GM19452 (cell line): ENCODE measurements at regions not wholly inside any gene's neighbourhood (a gene's known extent, or its start where the extent isn't known, plus 50 kb on each side); places are given as distances from the start of the nearest gene placed in this dataset.

Experiments
- ATAC-seq: cut with Tn5 transposase; IDR thresholded peaks from one replicate; pipeline ENCODE4 v1.9.1; 2021; ENCODE audit not compliant: unreplicated experiment

DNA sequence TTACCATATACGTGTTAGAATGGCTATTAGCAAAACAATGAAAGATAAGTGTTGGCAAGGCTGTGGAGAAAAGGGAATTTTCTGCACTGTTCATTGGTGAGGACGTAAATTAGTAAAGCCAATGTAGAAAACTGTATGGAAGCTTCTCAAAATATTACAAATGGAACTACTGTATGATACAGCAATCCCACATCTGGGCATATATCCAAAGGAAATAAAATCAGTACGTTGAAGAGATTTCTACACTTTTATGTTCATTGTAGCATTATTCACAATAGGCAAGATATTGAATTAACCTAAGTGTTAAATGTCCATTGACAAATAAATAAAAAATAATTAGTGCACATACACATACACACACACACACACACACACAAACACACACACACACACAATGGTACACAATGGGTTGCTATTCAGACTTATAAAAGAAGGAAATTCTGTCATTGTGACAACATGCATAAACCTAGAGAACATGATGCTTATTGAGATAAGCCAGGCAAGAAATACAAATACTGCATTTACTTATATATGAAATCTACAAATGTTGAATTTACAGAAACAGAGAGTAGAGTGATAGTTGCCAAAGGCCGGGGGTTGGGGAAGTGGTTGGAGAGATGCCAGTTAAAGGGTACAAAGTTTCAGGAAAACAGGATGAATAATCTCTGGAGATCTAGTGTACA lies 565.8 kb upstream of the LRRC4C start:
- no peak for ATAC-seq

DNA sequence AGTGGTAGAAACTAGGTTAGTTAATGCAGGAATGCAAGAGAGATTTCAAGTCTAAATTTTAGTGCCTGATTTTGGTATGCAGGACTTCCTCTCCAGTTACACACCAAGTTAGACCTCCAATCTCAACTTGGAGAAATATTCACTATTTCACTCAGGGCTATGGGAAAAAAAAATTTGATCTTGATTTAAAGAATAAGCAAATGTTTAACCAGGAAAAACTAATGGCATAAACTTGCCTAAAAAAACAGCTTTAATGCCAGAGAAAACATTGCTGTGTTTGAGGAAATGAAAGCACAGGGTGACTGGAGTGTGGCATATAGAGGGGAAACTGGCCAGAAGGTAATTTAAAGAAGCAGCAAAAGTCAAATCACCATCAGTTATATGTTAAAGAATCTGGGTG lies 575.4 kb upstream of the LRRC4C start:
- ATAC-seq: no peak

DNA sequence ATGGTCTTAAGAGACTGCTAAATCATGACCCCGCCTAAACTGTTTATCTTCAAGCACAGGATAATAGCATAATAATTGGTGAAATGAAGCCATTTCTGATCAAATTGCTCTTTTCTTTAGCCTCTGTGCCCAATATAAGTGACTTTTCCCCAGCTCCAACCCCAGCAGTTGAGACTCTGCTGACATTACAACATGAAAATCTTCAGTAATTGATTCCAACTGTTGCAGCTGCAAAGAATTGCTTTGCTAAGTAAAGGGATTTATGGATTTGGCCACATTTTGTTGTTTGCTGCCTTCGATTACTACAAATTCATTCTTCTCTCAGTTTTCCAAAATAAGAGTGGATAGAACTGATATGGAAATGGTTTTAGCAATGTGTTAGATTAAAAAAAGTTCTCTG lies 576.7 kb upstream of the LRRC4C start:
- ATAC-seq: no peak

DNA sequence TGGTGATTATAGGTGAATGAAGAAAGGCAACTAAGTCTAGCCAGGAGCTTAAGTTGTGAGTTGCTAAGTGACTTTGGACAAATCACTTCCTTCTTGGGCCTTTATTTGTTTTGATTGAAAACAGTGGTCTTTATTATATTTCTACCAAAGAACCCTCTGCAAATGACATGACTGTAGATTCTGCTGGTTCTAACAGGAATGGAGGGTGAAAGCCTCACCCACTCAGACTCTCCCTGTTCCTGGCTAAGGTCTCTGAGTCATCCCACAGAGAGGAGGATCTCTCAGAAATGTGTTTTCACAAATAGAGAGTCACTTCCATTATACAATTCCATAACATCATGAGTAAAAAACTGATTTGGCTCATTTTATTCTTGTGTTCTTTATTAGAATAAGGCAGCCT lies 583.9 kb upstream of the LRRC4C start:
- no peak for ATAC-seq

DNA sequence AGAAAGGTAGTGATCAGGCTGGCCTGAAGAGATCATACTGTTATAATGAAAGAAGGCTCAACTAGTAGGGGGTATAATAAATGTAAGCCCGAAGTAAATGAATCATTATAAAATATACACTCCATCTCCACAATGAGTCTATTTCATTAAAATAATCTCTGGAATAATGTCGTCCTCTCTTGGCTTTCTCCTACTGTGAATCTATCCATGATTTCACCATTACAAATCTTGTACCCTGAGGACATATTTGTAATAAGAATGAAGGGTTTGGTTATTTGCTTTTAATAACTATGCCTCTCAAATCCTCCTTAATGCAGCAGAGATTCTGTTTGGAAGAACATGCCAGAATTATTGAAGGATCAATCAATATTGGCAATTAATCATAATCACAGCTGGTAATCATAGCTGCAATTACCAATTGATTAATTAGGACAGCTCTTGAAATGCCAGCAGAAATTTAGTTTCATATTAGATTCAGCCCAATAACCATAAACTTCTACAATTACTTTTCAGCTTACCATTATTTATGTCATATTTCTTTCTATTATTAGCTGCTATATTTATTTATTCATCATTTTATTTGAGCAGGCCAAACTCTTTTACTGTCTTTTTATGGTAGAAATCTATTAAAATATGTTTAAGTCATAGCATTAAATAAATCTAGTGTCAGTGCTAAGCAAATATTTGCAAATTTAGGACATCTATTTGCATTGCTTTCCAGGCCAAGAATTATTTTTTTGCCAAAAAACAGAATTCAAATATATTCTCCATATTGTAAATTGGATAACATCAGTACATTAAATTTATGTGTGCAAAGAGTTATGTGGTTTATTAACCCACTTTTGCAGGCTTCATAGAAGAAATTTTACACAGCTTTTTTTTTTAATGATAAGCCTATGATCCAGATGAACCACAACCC lies 588.4 kb upstream of the LRRC4C start:
- no peak for ATAC-seq

DNA sequence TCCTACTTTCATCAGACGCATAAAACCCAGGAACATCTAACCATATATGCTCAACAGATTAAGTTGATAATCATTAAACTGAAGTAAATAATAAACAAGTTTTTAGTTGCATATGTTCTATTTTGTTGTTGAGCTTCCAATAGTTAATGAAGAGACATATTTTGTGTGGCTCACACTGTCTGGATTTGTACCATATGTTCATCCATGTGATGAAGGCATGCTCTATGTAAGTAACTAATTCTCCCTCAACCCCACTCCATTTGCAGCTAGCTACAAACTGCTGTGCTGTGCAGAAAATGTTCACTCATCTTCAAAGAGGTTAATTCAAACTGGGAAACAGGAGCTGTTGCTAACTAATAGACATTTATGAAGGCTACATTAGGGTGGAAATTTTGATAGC lies 589.7 kb upstream of the LRRC4C start:
- ATAC-seq: no peak

DNA sequence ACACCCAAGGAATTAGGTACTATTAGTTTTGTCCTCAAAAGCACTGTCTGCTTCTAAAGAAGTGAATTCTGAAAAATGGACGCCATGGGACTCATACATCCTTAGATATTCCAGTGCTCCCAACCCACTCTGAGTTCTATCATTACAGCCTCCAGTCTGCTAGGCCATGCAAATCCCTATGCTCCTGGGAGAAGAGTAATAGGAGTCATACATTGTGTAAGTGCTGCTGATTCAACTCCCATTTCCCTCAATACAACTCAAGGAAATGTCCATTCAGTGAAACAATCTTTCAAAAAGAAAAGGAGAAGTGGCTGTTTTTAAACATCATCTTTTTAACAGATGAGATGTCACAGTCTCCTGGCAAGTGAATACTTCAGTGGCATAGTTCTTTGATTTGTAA lies 590.2 kb upstream of the LRRC4C start:
- no peak for ATAC-seq

DNA sequence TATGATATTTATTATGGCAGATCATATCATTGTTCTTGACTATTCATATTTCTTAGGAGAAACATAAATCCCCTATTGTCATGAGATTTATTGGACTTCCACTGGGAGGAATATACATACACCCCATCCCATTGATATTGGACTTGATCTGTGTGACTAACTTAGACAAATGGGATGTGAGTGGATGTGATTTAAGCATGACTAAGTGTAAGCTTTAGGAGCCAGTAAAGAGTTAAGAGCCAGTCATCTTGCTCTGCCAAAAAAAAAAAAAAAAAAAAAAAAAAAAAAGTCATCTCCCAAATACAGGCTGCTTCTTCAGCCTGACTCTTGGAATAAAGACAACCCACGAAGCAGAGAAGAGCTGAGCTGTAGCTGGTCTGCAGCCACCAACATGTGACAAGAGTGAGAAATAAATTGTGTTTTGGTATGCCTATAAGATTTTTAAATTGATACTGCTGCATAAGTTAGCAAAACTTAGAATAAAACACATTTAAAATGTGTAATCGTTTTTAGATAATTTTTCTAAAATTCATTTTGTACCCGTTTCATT lies 595.0 kb upstream of the LRRC4C start:
- no peak for ATAC-seq

DNA sequence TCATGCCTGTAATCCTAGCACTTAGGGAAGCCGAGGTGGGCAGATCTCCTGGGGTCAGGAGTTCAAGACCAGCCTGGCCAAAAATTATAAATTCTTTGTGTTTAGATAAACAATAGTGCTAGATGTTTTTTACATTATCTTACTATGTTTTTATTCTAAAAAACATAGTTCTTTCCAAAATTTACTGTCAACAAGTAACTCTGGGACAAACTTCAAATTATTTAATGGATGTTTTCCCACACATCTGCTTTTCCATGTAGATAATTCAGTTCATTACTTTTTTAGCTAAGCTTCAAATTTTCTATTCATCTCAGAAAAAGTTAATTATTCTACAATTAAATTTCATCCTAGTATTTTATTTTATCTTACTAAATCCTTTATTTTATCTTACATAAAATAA lies 596.2 kb upstream of the LRRC4C start:
- ATAC-seq: no peak

DNA sequence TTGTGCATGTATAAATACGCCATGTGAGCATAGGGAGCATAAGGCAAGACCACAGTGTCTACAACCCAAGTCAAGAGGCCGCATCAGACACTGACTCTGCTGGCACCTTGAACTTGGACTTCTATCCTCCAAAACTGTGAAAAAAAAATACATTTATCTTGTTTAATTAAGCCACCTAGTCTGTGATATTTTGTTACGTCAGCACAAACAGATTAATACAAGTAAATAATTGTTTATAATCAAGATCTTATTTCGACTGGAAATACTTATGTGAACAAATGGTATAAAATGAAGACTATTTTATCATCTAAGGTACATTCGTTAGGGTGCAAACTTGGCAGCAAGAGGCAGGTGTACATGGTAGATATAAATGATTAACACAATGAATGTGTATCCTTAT lies 599.3 kb upstream of the LRRC4C start:
- no peak for ATAC-seq

DNA sequence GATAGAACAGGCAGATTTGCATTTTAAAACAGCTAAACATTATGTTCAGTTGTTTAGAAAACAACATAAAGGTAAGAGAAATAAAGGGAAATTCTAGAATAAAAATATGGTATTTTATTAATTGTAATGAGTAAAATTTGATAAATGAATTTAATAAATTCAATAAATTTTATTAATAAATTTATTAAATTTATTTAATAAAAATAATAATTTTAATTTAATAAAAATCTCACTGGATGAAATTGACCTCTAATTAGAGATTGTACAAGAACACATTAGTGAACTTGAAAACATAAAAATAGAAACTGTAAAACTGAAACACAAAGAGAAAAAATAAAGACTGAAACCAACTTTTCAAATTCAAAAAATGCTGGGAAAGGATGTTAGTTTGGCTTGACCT lies 605.7 kb upstream of the LRRC4C start:
- ATAC-seq: no peak

DNA sequence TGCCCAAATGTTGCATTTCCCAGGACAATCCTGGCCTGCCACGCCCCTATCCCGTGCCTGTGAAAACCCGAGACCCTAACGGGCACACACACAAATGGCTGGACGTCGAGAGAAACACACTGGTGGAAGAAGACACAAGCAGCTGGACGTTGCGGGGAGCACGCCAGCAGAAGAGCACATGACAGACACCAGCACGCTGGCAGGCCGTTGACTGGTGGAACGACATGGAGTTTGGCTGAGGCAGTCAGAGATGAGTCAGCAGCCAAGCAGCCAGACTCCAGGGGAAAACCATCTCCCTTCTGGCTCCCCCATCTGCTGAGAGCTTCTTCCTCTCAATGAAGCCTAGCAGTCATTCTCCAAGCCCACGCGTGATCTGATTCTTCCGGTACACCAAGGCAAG lies 606.7 kb upstream of the LRRC4C start:
- no peak for ATAC-seq

DNA sequence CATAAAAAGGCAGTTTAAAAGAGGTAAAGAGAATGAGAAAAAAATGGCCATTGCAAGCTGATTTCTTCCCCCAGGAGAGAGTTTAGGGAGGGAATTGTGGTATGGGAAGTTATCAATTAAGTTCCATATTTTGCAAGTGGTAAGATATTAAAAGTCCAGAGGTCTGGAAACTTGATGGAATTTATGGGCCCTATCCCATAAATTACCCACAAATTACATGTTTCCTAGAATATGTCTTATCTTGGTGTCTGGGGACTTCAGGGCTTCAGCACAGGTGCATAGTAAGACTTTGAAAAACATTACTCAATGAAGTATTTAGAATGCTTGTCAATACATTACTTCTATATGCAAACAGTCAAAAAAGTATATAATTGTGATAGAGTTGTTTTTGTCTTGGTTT lies 614.9 kb upstream of the LRRC4C start:
- no peak for ATAC-seq

DNA sequence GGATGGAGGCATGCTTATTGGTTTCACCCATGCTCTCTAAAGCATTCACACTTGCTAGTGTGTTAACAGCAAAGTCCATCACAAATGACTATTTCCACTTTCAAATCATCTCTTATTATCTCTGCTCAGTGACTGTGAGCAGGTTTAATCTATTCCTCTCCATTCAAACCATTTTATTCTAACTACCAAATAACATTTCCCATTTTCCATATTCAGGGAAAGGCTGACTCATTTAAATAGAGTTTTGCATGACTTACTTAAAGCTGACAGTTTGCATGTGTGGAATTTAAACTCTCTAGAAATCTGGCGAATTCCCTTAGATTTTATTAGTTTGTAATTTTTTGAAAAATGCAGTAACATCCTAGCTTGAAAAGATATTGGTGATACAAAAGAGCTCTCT lies 615.7 kb upstream of the LRRC4C start:
- ATAC-seq: no peak

DNA sequence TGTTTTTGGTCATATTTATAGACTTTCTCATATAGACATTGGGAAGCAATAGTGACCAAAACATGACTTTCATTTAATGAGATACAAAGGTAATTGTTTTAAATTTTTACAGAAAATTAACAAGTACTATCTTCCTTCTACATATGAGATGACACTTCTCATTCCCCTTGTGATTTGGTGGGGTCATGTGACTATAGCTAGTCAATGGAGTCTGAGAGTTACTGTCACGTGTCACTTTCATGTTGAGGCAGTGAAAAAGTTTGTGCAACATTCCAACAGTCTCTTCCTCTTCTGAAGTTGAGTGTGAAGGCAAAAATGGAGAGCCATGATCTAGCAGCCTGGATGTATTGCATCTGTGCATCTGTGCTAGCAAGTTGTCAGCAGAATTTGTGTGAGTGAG lies 618.3 kb upstream of the LRRC4C start:
- ATAC-seq: no peak

DNA sequence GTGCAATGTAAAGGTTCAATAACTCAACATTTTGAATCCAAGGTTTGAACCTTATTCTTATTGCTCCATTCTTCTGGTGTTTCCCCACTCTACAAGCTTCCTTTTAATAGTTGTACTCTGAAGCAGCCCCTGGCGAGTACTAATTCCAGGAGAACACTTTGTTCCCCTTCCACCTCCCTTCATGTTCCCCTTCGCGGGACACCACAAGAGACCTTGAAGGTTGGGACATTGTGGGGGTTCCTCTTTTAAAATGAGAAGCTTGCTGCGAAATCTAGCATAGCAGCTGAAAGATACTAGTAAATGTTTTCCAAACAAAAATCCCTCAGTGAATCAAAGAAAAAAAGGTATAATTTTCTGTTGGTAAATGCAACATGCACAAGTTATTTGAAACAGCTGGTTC lies 626.3 kb upstream of the LRRC4C start:
- no peak for ATAC-seq

DNA sequence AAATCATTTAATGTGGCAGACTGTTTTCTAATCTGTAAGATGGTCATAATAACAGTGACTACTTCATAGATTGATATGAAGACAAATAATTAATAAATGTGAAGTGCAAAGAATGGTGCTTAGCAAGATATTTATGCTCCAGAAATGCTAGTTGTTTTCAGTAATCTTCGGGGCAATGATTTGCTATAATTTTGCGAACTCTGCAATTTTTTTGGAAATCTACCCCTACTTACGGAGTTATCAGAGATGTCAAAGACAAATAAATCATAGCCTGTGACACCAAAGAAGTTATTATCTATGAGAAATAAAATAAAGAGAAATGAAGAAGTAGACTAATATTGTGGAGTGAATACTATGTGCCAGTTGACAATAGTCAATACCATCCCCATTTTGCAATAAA lies 634.1 kb upstream of the LRRC4C start:
- ATAC-seq: no peak

DNA sequence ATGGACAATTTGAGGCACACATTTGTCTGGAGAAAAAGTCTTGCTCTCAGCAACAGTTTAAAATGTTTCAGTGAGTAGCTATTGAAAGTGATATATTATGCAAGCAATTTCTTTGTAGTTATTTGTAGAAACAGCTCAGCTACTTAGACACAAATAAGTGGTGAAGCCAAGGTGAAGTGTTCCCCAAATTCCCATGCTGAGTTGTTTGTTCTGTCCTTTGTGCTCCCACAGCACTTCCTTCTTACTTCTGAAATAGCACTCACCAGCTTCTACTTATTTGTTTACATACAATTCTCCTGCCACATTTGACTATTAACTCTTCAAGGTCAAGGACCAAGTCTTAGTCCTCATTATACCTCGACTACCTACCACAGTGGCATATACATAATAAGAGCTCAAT lies 638.6 kb upstream of the LRRC4C start:
- no peak for ATAC-seq

DNA sequence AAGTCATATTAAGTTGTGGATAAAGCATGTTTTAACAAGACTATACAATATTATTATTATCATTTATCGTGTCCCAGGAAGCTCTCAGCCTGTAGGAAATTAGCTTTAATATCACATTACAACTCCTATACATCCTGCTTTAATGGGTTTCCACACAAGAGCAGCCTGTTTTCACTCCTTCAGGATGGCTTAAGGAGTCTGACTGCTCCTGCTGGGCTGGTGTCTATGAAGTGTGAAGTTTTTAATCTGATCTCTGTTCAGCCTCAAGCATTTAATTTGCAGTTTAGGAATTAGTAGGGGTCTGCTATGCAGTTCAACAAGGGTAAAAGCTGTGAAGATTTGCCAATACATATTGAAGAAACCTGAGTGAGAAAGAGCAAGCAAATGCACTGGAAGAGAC lies 653.4 kb upstream of the LRRC4C start:
- ATAC-seq: no peak

DNA sequence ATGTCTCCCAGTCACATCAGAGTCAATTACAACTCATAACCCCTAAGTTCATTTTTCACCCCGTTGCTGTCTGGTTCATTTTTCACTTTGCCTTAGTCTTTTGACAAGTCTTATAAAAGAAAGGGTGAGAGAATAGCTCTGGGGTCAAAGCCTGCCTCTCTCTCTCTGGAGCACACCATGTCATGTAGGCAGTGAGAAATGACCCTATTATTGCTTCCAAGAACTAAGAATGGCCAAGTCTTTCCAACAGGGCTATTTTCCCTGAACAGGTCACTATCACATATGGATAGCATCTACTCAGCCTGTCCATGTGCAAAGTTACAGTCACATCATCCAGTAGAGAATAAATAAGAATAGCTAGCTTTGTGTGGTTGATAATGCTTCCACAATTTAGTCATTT lies 655.5 kb upstream of the LRRC4C start:
- no peak for ATAC-seq

DNA sequence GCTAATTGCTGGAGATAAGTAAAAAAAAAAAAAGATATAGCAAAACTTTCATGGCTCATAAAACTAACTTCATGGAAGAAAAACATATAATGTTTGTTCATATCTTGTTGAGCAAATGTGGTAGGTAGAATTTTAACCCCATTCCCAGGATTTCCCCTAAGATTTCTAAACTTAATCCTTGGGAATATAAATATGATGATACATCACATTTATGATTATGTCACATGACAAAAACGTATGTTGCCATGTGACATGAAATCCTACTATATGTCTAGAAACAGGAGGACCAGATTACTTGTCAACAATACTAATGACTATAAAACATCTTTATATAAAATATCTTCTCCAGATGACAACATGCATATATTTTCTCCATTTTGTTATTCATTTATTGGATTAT lies 679.0 kb upstream of the LRRC4C start:
- ATAC-seq: no peak

DNA sequence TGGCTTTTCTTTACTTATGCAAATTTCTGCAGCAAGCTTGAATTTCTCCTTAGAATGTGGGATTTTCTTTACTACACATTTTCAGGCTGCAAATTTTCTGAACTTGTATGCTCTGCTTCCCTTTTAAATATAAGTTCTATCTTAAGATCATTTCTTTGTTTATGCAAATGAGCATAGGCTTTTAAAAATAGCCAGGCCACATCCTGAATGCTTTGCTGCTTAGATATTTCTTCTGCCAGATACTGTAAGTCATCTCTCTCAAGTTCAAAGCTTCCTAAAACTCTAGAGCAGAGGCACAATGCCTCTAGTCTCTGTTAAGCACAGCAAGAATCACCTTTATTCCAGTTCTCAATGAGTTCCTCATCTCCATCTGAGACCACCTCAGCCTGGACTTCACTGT lies 685.9 kb upstream of the LRRC4C start:
- no peak for ATAC-seq
